ENCODE measurements at regions not wholly inside any gene's neighbourhood (a gene's known extent, or its start where the extent isn't known, plus 50 kb on each side); places are given as distances from the start of the nearest gene placed in this dataset.

- DNase-seq (no peak), ATAC-seq (no peak)
- Mint-ChIP-seq H3K4me3 (no peak overlapping the region), H3K27me3 (ENCODE audit: low read depth in 2 of 2) (no peaks in the 10 kb centered on the region), H3K4me1 (no peaks in the 10 kb centered on the region), H3K36me3 (no peaks in the 10 kb centered on the region), H3K27ac (no peak overlapping the region), H3K9me3 (peaks cover 2 to 5% of the 10 kb centered on the region in 2 donors)
- H3K36me3 ChIP-seq (ENCODE audit: control insufficient read depth, insufficient read depth, low read length) = no peaks in the 10 kb centered on the region
- no peak overlapping the region for H3K27ac ChIP-seq (ENCODE audit: low read length)
- no peaks in the 10 kb centered on the region for H3K4me1 ChIP-seq (ENCODE audit: control insufficient read depth, insufficient read depth, low read length)
- intact Hi-C loops (cut with micrococcal nuclease) = no loop called here
- TF ChIP-seq CTCF (IDR thresholded peaks at IDR 0.05) = no peak
- H3K9me3 ChIP-seq (ENCODE audit: control insufficient read depth, insufficient read depth, low read length) = no peaks in the 10 kb centered on the region
- no peak overlapping the region for H3K4me3 ChIP-seq (ENCODE audit: low read length)
- no peaks in the 10 kb centered on the region for H3K27me3 ChIP-seq (ENCODE audit: control insufficient read depth, insufficient read depth, low read length)
- no CpG with 5 or more reads among the region's 1 CpG for WGBS (ENCODE audit: insufficient coverage)
Observed at GRCh38 chr2:83787189-83787588, 671.9 kb downstream of the SUCLG1 start.

GRCh38 chr2:83786140-83786539, 672.9 kb downstream of the SUCLG1 start:
- Histone ChIP-seq H3K4me1 (ENCODE audit: control insufficient read depth, insufficient read depth, low read length) (no peaks in the 10 kb centered on the region), H3K27me3 (ENCODE audit: control insufficient read depth, insufficient read depth, low read length) (no peaks in the 10 kb centered on the region), H3K36me3 (ENCODE audit: control insufficient read depth, insufficient read depth, low read length) (no peaks in the 10 kb centered on the region), H3K27ac (ENCODE audit: low read length) (no peak overlapping the region), H3K4me3 (ENCODE audit: low read length) (no peak overlapping the region), H3K9me3 (ENCODE audit: control insufficient read depth, insufficient read depth, low read length) (no peaks in the 10 kb centered on the region)
- no peaks in the 10 kb centered on the region for H3K4me1 Mint-ChIP-seq
- DNase-seq (no peak), ATAC-seq (no peak)
- H3K9me3 Mint-ChIP-seq = peaks cover 6 to 8% of the 10 kb centered on the region in 2 donors
- H3K27me3 Mint-ChIP-seq (ENCODE audit: low read depth in 2 of 2) = no peaks in the 10 kb centered on the region
- no peak for TF ChIP-seq CTCF (IDR thresholded peaks at IDR 0.05)
- no peak overlapping the region for H3K27ac Mint-ChIP-seq
- H3K36me3 Mint-ChIP-seq = no peaks in the 10 kb centered on the region
- intact Hi-C loops (cut with micrococcal nuclease) = no loop called here
- 84% methylated on average over 3 of the region's 4 CpGs for WGBS (ENCODE audit: insufficient coverage)
- no peak overlapping the region for H3K4me3 Mint-ChIP-seq

- no peaks in the 10 kb centered on the region for H3K27me3 ChIP-seq (ENCODE audit: control insufficient read depth, insufficient read depth, low read length)
- ATAC-seq (no peak), DNase-seq (no peak)
- intact Hi-C loops (cut with micrococcal nuclease) = no loop called here
- H3K4me3 Mint-ChIP-seq = no peak overlapping the region
- no peak overlapping the region for H3K4me3 ChIP-seq (ENCODE audit: low read length)
- no peaks in the 10 kb centered on the region for H3K27me3 Mint-ChIP-seq (ENCODE audit: low read depth in 2 of 2)
- H3K4me1 Mint-ChIP-seq = no peaks in the 10 kb centered on the region
- no peaks in the 10 kb centered on the region for H3K36me3 Mint-ChIP-seq
- H3K36me3 ChIP-seq (ENCODE audit: control insufficient read depth, insufficient read depth, low read length) = no peaks in the 10 kb centered on the region
- WGBS (ENCODE audit: insufficient coverage) = 8% methylated on average over 1 of the region's 1 CpG
- peaks cover 6 to 8% of the 10 kb centered on the region in 2 donors for H3K9me3 Mint-ChIP-seq
- H3K27ac Mint-ChIP-seq = no peak overlapping the region
- no peaks in the 10 kb centered on the region for H3K9me3 ChIP-seq (ENCODE audit: control insufficient read depth, insufficient read depth, low read length)
- no peak for TF ChIP-seq CTCF (IDR thresholded peaks at IDR 0.05)
- H3K4me1 ChIP-seq (ENCODE audit: control insufficient read depth, insufficient read depth, low read length) = no peaks in the 10 kb centered on the region
- H3K27ac ChIP-seq (ENCODE audit: low read length) = no peak overlapping the region
Observed at GRCh38 chr2:83784947-83785346, 674.1 kb downstream of the SUCLG1 start.

- no CpG with 5 or more reads among the region's 2 CpGs for WGBS (ENCODE audit: insufficient coverage)
- Histone ChIP-seq H3K27ac (ENCODE audit: low read length) (no peak overlapping the region), H3K27me3 (ENCODE audit: control insufficient read depth, insufficient read depth, low read length) (no peaks in the 10 kb centered on the region), H3K36me3 (ENCODE audit: control insufficient read depth, insufficient read depth, low read length) (no peaks in the 10 kb centered on the region), H3K4me3 (ENCODE audit: low read length) (no peak overlapping the region), H3K4me1 (ENCODE audit: control insufficient read depth, insufficient read depth, low read length) (no peaks in the 10 kb centered on the region), H3K9me3 (ENCODE audit: control insufficient read depth, insufficient read depth, low read length) (no peaks in the 10 kb centered on the region)
- H3K36me3 Mint-ChIP-seq = no peaks in the 10 kb centered on the region
- no peak for TF ChIP-seq CTCF (IDR thresholded peaks at IDR 0.05)
- H3K4me1 Mint-ChIP-seq = no peaks in the 10 kb centered on the region
- H3K27ac Mint-ChIP-seq = no peak overlapping the region
- no peak overlapping the region for H3K4me3 Mint-ChIP-seq
- no peaks in the 10 kb centered on the region for H3K27me3 Mint-ChIP-seq (ENCODE audit: low read depth in 2 of 2)
- H3K9me3 Mint-ChIP-seq = peaks cover 6% of the 10 kb centered on the region in 2 donors
- ATAC-seq = no peak
- intact Hi-C loops (cut with micrococcal nuclease) = no loop called here
- DNase-seq = no peak
Observed at GRCh38 chr2:83784315-83784714, 674.8 kb downstream of the SUCLG1 start.

Measured in natural killer cell (primary cell).